DOHH2 (cell line): ENCODE measurements at regions not wholly inside any gene's neighbourhood (a gene's known extent, or its start where the extent isn't known, plus 50 kb on each side); places are given as distances from the start of the nearest gene placed in this dataset.

Source experiments
- EZH2phosphoT487 ChIP-seq: fragments of 200-600 bp; sonication (generic); IDR thresholded peaks from 2 replicates; pipeline ENCODE4 v1.6.1; 2017; ENCODE audit warnings: borderline replicate concordance, mild to moderate bottlenecking, antibody characterized with exemption, low read length, moderate library complexity, mixed read lengths
- TF ChIP-seq, protein P1 (sequence below): fragments of 200-600 bp; sonication (generic); IDR thresholded peaks from one replicate; pipeline ENCODE4 v1.5.1; 2014; ENCODE audit warnings: antibody characterized with exemption, mild to moderate bottlenecking, low read depth, low read length; ENCODE audit not compliant: poor library complexity, severe bottlenecking

DNA sequence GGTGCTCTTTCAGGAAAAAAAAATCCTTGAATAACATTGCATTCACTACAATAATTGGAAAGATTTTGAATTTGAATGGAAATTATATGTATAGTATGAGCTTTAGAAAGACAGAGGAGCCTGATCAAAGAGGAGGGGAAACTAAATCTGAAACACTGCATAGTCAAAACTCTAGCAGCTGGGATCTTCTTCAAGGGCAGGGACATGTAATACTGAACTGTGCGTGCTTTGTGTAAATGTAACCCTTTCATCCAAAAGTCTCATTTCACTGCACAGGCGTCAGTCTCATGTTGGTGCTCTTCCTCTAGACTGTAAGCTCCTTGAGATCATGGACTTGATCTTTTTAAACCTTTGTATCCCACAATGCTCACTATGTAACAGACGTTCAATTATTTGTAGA, 212.0 kb upstream of the JADE1 start:
- no peak for TF ChIP-seq EZH2phosphoT487
- TF ChIP-seq, protein P1, sequence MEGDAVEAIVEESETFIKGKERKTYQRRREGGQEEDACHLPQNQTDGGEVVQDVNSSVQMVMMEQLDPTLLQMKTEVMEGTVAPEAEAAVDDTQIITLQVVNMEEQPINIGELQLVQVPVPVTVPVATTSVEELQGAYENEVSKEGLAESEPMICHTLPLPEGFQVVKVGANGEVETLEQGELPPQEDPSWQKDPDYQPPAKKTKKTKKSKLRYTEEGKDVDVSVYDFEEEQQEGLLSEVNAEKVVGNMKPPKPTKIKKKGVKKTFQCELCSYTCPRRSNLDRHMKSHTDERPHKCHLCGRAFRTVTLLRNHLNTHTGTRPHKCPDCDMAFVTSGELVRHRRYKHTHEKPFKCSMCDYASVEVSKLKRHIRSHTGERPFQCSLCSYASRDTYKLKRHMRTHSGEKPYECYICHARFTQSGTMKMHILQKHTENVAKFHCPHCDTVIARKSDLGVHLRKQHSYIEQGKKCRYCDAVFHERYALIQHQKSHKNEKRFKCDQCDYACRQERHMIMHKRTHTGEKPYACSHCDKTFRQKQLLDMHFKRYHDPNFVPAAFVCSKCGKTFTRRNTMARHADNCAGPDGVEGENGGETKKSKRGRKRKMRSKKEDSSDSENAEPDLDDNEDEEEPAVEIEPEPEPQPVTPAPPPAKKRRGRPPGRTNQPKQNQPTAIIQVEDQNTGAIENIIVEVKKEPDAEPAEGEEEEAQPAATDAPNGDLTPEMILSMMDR = no peak
